H7 (cell line): ENCODE measurements at regions not wholly inside any gene's neighbourhood (a gene's known extent, or its start where the extent isn't known, plus 50 kb on each side); places are given as distances from the start of the nearest gene placed in this dataset.

ENCODE experiments used
- DNase-seq: peaks from one replicate; pipeline ENCODE4 v3.0.0; 2012
- H3K27me3 ChIP-seq: 2 replicates; pipeline ENCODE4 v1.6.0; 2011; ENCODE audit warnings: mild to moderate bottlenecking, low read length; ENCODE audit not compliant: control insufficient read depth, insufficient read depth
- H3K36me3 ChIP-seq: replicated peaks from 2 replicates; pipeline ENCODE4 v1.5.1; 2011; ENCODE audit warnings: low read length; ENCODE audit not compliant: control insufficient read depth, insufficient read depth
- H3K4me3 ChIP-seq: 2 replicates; pipeline ENCODE4 v1.5.1; 2011; ENCODE audit warnings: low read depth, mild to moderate bottlenecking, control low read depth, low read length, moderate library complexity; ENCODE audit not compliant: insufficient read depth

- Histone ChIP-seq H3K27me3 (peaks cover 8% of the 10 kb centered on the region), H3K4me3 (no peak overlapping the region), H3K36me3 (no peaks in the 10 kb centered on the region)
- DNase-seq = no peak
Observed at GRCh38 chr9:121550041-121550440, 50.4 kb upstream of the GGTA1 start.

- DNase-seq = peak; percentile 96
- H3K36me3 ChIP-seq = no peaks in the 10 kb centered on the region
- H3K4me3 ChIP-seq = peak overlapping the region; percentile 37
- H3K27me3 ChIP-seq = peaks cover 6% of the 10 kb centered on the region
Observed at GRCh38 chr9:121550569-121551512, 51.2 kb upstream of the GGTA1 start.

- Histone ChIP-seq H3K27me3 (peaks cover 6% of the 10 kb centered on the region), H3K4me3 (no peak overlapping the region), H3K36me3 (no peaks in the 10 kb centered on the region)
- no peak for DNase-seq
Observed at GRCh38 chr9:121551985-121552753, 52.5 kb upstream of the GGTA1 start.

GRCh38 chr9:121556082-121556481 lies 56.4 kb upstream of the GGTA1 start:
- Histone ChIP-seq H3K27me3 (peaks cover 6% of the 10 kb centered on the region), H3K36me3 (no peaks in the 10 kb centered on the region), H3K4me3 (no peak overlapping the region)
- no peak for DNase-seq

GRCh38 chr9:121556580-121556979 lies 56.9 kb upstream of the GGTA1 start:
- no peak overlapping the region for H3K4me3 ChIP-seq
- H3K27me3 ChIP-seq = peaks cover 6% of the 10 kb centered on the region
- DNase-seq = peak; percentile 45
- no peaks in the 10 kb centered on the region for H3K36me3 ChIP-seq

- no peaks in the 10 kb centered on the region for H3K36me3 ChIP-seq
- H3K27me3 ChIP-seq = no peaks in the 10 kb centered on the region; the same call in 1 of the 2 replicates
- no peak overlapping the region for H3K4me3 ChIP-seq
- DNase-seq = peak; percentile 83
Observed at GRCh38 chr9:121557581-121558447, 58.2 kb upstream of the GGTA1 start.

- Histone ChIP-seq H3K4me3 (no peak overlapping the region), H3K36me3 (no peaks in the 10 kb centered on the region), H3K27me3 (no peaks in the 10 kb centered on the region)
- peak; percentile 62 for DNase-seq
Observed at GRCh38 chr9:121558473-121558872, 58.8 kb upstream of the GGTA1 start.

- no peaks in the 10 kb centered on the region for H3K36me3 ChIP-seq
- no peak for DNase-seq
- H3K4me3 ChIP-seq = no peak overlapping the region
- H3K27me3 ChIP-seq = no peaks in the 10 kb centered on the region
Observed at GRCh38 chr9:121559183-121559582, 59.5 kb upstream of the GGTA1 start.

- Histone ChIP-seq H3K36me3 (no peaks in the 10 kb centered on the region), H3K4me3 (no peak overlapping the region), H3K27me3 (no peaks in the 10 kb centered on the region)
- DNase-seq = peak; percentile 34
Observed at GRCh38 chr9:121560921-121561320, 61.3 kb upstream of the GGTA1 start.

- H3K4me3 ChIP-seq = no peak overlapping the region
- no peaks in the 10 kb centered on the region for H3K27me3 ChIP-seq
- no peaks in the 10 kb centered on the region for H3K36me3 ChIP-seq
- peak; percentile 48 for DNase-seq
Observed at GRCh38 chr9:121561385-121562222, 62.0 kb upstream of the GGTA1 start.

GRCh38 chr9:121562301-121562700 lies 62.7 kb upstream of the GGTA1 start:
- Histone ChIP-seq H3K4me3 (no peak overlapping the region), H3K27me3 (no peaks in the 10 kb centered on the region), H3K36me3 (no peaks in the 10 kb centered on the region)
- DNase-seq = no peak

GRCh38 chr9:121563425-121563824 lies 63.8 kb upstream of the GGTA1 start:
- H3K27me3 ChIP-seq = no peaks in the 10 kb centered on the region
- no peak overlapping the region for H3K4me3 ChIP-seq
- H3K36me3 ChIP-seq = no peaks in the 10 kb centered on the region
- no peak for DNase-seq

- Histone ChIP-seq H3K27me3 (no peaks in the 10 kb centered on the region), H3K36me3 (no peaks in the 10 kb centered on the region), H3K4me3 (no peak overlapping the region)
- DNase-seq = no peak
Observed at GRCh38 chr9:121563881-121564460, 64.3 kb upstream of the GGTA1 start.
